HG02798 (cell line): ENCODE measurements at regions not wholly inside any gene's neighbourhood (a gene's known extent, or its start where the extent isn't known, plus 50 kb on each side); places are given as distances from the start of the nearest gene placed in this dataset.
"Not testable (repeated sequence)": the region's sequence is repeated elsewhere in the genome, so short reads cannot be mapped to it uniquely, and the experiment has no call there.

ENCODE experiments used
- ATAC-seq: cut with Tn5 transposase; IDR thresholded peaks from one replicate; pipeline ENCODE4 v1.9.1; 2021; ENCODE audit warnings: mild to moderate bottlenecking; ENCODE audit not compliant: unreplicated experiment, poor library complexity

DNA sequence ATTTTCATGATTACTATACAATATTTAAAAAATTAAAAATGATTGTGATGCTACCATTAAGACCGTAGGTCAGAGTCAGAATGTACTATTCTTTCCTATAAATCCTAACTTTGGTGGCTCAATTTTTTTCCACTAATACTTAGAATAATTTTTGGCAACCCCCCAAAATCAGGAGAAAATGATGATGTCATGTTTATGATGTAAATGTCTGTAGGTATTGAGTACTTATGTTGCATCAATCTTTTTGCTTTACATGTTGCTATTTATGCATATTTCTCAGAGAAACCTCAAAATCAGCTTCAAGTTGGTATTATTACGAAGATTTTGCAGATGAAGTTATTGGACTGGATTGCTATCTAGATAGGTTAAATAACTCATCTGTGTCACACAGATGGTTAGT, 371.2 kb downstream of the ADGRL2 start:
- ATAC-seq, result no peak

DNA sequence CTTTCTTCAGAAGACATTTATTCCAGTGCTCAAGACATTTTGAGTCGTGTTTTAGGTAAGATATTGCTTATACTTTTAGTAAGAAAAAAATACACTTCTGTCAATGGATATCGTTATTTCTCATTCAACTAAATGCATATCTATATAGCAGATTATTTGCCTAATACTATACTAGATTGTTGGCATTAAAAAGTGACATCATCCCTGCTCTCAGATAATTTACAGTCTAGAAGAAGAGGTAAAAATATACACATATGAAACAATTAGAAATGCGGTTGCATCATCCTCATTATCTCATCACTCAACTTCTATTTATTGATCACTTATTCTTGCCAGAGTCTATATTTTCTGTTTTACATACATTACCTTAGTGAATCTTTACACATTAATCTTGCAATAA, 367.7 kb downstream of the ADGRL2 start:
- no peak for ATAC-seq

DNA sequence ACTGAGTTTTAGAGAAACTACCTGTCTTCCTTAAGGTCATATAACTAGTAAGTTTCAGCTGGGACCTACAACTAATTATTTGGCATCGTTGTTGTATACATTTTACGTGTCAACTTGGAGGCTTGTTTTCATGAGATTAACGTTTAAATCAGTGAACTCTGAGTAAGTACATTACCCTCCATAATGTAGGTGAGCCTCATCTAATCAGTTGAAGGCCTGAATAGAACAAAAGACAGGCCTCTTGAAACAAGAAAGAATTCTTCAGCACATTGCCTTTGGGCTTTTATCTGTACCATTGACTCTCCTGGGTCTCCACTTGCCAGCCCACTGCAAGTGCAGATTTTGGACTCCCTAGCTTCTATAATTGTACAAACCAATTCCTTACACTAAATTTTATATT, 364.6 kb downstream of the ADGRL2 start:
- no peak for ATAC-seq

GRCh38 chr1:82162486-82163420, 362.0 kb downstream of the ADGRL2 start:
- ATAC-seq, result no peak

- peak; percentile 83 for ATAC-seq
These were observed 361.0 kb downstream of the ADGRL2 start for GRCh38 chr1:82161700-82162141.

GRCh38 chr1:82160903-82161302, 360.2 kb downstream of the ADGRL2 start:
- no peak for ATAC-seq

GRCh38 chr1:82160036-82160435, 359.3 kb downstream of the ADGRL2 start:
- ATAC-seq, result no peak

- no peak for ATAC-seq
These were observed 358.2 kb downstream of the ADGRL2 start for GRCh38 chr1:82158981-82159380.

- no peak for ATAC-seq
These were observed 353.7 kb downstream of the ADGRL2 start for GRCh38 chr1:82154219-82154970.

GRCh38 chr1:82153752-82154151, 353.0 kb downstream of the ADGRL2 start:
- no peak for ATAC-seq

- peak; percentile 71 for ATAC-seq
These were observed 352.5 kb downstream of the ADGRL2 start for GRCh38 chr1:82153272-82153629.

DNA sequence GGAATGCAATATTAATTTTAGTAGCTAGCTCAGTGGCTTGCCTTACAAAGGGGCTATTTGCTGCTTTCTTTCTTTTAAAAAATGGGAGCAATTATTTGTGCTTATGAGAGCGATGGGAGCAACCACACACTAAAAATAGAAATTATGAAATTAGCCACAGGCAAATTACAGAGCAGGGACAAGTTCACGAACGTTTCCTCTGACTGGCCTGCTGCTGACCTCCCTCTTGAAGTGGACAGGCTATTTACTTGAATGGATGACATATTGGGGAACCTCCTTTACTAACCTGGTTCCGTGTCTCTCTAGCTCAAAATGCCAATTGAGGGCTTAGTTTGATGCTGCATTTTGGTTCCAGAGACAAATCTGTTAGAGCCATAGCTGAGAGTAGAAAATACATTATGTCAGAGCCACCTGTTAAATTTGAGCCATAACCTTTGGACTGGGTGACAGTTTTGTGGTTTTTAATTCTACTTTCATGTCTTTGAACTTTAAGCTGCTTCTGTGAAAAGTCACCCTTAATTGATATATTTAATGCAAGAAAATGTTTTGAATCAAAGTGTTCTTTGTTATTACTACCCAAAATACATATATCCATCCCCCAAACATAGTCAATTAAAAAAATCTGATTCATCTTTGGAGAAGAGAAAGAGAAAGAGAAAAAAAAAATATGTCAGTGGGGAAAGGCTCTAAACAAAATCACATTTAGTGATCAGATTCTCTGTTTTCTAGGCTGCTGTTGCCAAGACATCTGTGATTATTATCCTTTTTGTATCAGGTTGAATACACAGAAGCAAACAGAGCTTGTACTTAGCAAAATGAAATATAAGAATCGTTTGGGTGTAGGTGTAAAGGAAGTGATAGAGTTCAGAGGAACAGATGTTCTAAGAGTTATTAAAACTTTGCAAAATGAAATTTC, 351.9 kb downstream of the ADGRL2 start:
- peak; percentile 75 for ATAC-seq

GRCh38 chr1:82145656-82146055, 344.9 kb downstream of the ADGRL2 start:
- ATAC-seq, result no peak

DNA sequence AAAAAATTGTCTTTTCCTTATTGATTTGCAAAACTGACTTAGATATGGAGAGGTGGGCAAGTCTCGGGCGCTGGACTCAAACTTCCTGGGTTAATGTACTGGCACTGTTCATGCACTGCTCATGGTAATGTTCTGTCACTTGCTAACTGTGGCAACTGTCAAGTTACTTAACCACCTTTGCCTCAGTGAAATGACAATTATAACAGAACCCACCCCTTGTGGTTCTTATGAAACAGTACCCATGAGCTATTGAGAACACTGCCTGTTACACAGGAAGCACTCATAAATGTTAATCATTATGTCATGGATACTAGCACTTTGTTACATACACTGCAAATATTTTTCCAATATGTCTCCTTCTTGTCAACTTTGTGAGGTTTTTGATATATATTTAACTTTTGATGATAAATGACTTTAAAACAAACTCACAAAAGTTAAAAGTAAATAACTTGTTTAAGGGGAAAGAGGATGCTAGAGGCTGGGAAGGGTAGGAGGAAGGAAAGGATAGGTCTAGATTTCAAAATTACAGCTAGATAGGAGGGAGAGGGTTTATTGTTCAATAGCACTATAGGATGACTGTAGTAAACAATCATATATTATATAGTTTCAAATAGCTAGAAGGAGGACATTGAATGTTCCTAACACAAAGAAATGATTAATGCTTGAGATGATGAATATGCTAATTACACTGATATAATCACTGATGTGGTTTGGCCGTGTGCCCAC, 342.5 kb downstream of the ADGRL2 start:
- ATAC-seq, result no peak

- no peak for ATAC-seq
These were observed 340.7 kb downstream of the ADGRL2 start for GRCh38 chr1:82141390-82141789.

DNA sequence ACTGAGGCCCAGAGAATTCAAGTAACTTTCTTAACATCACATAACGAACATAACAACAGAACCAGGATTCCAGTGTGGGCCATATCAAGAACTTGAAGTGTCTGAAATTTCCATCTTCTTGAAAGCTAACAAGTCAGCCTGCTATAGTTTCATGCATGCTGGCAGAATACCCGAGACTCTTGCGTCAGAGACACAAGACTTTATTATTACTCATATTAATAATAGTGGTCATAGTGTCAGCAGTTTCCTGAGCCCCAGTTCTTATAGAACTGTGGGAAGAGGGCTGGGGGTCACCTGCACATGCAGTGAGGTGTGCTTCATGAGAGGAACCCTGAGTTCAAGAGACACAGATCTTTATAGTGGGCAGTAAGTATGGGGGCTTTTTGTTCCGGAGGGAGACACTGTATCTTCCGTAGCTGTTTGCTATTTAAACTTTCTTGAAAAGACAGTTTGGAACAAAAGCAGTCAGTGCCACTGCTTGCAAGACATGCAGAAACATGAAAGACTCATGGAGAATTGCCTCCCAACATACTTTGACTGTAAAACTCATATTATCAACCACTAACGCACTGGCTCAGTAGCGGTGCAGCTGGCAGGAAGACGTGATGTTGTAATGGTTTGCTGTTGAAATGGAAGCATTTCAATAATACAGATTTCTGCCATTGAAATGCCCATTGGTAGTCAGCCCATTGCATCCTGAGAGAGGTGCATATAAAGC, 339.2 kb downstream of the ADGRL2 start:
- no peak for ATAC-seq

DNA sequence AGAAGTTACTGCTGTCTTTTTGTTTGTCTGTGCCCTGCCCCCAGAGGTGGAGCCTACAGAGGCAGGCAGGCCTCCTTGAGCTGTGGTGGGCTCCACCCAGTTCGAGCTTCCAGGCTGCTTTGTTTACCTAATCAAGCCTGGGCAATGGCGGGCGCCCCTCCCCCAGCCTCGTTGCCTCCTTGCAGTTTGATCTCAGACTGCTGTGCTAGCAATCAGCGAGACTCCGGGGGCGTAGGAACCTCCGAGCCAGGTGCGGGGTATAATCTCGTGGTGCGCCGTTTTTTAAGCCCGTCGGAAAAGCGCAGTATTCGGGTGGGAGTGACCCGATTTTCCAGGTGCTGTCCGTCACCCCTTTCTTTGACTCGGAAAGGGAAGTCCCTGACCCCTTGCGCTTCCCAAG, 335.6 kb downstream of the ADGRL2 start:
- not testable (repeated sequence) for ATAC-seq

GRCh38 chr1:82125866-82126265, 325.1 kb downstream of the ADGRL2 start:
- no peak for ATAC-seq

GRCh38 chr1:82125119-82125518, 324.4 kb downstream of the ADGRL2 start:
- ATAC-seq, result no peak
